ENCODE measurements at regions not wholly inside any gene's neighbourhood (a gene's known extent, or its start where the extent isn't known, plus 50 kb on each side); places are given as distances from the start of the nearest gene placed in this dataset.

- H3K36me3 Mint-ChIP-seq (ENCODE audit: low read depth), result no peaks in the 10 kb centered on the region
- no peak for DNase-seq
- ATAC-seq, result no peak
- intact Hi-C loops (cut with micrococcal nuclease), result no loop called here
- H3K4me1 Mint-ChIP-seq (ENCODE audit: low read depth), result no peaks in the 10 kb centered on the region
- POLR2A ChIA-PET, result no interaction called here
- no peaks in the 10 kb centered on the region for H3K9me3 Mint-ChIP-seq
- TF ChIP-seq, protein P1, sequence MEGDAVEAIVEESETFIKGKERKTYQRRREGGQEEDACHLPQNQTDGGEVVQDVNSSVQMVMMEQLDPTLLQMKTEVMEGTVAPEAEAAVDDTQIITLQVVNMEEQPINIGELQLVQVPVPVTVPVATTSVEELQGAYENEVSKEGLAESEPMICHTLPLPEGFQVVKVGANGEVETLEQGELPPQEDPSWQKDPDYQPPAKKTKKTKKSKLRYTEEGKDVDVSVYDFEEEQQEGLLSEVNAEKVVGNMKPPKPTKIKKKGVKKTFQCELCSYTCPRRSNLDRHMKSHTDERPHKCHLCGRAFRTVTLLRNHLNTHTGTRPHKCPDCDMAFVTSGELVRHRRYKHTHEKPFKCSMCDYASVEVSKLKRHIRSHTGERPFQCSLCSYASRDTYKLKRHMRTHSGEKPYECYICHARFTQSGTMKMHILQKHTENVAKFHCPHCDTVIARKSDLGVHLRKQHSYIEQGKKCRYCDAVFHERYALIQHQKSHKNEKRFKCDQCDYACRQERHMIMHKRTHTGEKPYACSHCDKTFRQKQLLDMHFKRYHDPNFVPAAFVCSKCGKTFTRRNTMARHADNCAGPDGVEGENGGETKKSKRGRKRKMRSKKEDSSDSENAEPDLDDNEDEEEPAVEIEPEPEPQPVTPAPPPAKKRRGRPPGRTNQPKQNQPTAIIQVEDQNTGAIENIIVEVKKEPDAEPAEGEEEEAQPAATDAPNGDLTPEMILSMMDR (IDR thresholded peaks at IDR 0.05), result no peak
- H3K27ac Mint-ChIP-seq, result no peak overlapping the region
- peaks cover 2% of the 10 kb centered on the region for H3K27me3 Mint-ChIP-seq
- CTCF ChIA-PET, result interaction anchor here (0.8 kb wide), 2 partner anchors 13 to 67 kb away, joined by 3 read pairs; no protein-coding TSS in a partner anchor
- H3K4me3 Mint-ChIP-seq, result no peak overlapping the region
Measured at GRCh38 chr9:6121707-6122106, 93.9 kb upstream of the IL33 start.

GRCh38 chr9:6114424-6114823 lies 99.0 kb upstream of the RANBP6 start:
- ChIA-PET POLR2A (interaction anchor here (0.5 kb wide), 1 partner anchor 83 kb away, joined by 3 read pairs; no protein-coding TSS in a partner anchor), CTCF (no interaction called here)
- no peaks in the 10 kb centered on the region for H3K27me3 Mint-ChIP-seq
- H3K4me3 Mint-ChIP-seq, result no peak overlapping the region
- no peak overlapping the region for H3K27ac Mint-ChIP-seq
- DNase-seq, result no peak
- ATAC-seq, result no peak
- TF ChIP-seq, protein P1 (IDR thresholded peaks at IDR 0.05), result no peak
- no peaks in the 10 kb centered on the region for H3K36me3 Mint-ChIP-seq (ENCODE audit: low read depth)
- H3K9me3 Mint-ChIP-seq, result no peaks in the 10 kb centered on the region
- intact Hi-C loops (cut with micrococcal nuclease), result no loop called here
- no peaks in the 10 kb centered on the region for H3K4me1 Mint-ChIP-seq (ENCODE audit: low read depth)

GRCh38 chr9:6113819-6114218 lies 98.4 kb upstream of the RANBP6 start:
- intact Hi-C loops (cut with micrococcal nuclease), result no loop called here
- Mint-ChIP-seq H3K4me3 (no peak overlapping the region), H3K27ac (no peak overlapping the region), H3K36me3 (ENCODE audit: low read depth) (no peaks in the 10 kb centered on the region), H3K27me3 (no peaks in the 10 kb centered on the region), H3K4me1 (ENCODE audit: low read depth) (no peaks in the 10 kb centered on the region), H3K9me3 (no peaks in the 10 kb centered on the region)
- POLR2A ChIA-PET, result no interaction called here
- ATAC-seq (no peak), DNase-seq (no peak)
- CTCF ChIA-PET, result no interaction called here
- TF ChIP-seq, protein P1 (IDR thresholded peaks at IDR 0.05), result no peak

GRCh38 chr9:6113312-6113711 lies 97.9 kb upstream of the RANBP6 start:
- DNase-seq (no peak), ATAC-seq (no peak)
- Mint-ChIP-seq H3K4me1 (ENCODE audit: low read depth) (no peaks in the 10 kb centered on the region), H3K9me3 (no peaks in the 10 kb centered on the region), H3K27ac (no peak overlapping the region), H3K36me3 (ENCODE audit: low read depth) (no peaks in the 10 kb centered on the region), H3K4me3 (no peak overlapping the region), H3K27me3 (no peaks in the 10 kb centered on the region)
- intact Hi-C loops (cut with micrococcal nuclease), result no loop called here
- ChIA-PET CTCF (no interaction called here), POLR2A (no interaction called here)
- TF ChIP-seq, protein P1 (IDR thresholded peaks at IDR 0.05), result no peak

- H3K4me3 Mint-ChIP-seq, result no peak overlapping the region
- no peak overlapping the region for H3K27ac Mint-ChIP-seq
- no peaks in the 10 kb centered on the region for H3K27me3 Mint-ChIP-seq
- intact Hi-C loops (cut with micrococcal nuclease), result no loop called here
- no peaks in the 10 kb centered on the region for H3K36me3 Mint-ChIP-seq (ENCODE audit: low read depth)
- TF ChIP-seq, protein P1 (IDR thresholded peaks at IDR 0.05), result no peak
- no peak for ATAC-seq
- DNase-seq, result no peak
- no peaks in the 10 kb centered on the region for H3K9me3 Mint-ChIP-seq
- ChIA-PET POLR2A (no interaction called here), CTCF (interaction anchor here (1.3 to 1.4 kb wide), 2 partner anchors 8 to 162 kb away, joined by 3 read pairs; no protein-coding TSS in a partner anchor)
- H3K4me1 Mint-ChIP-seq (ENCODE audit: low read depth), result peaks cover 7% of the 10 kb centered on the region
Measured at GRCh38 chr9:6109986-6110385, 94.6 kb upstream of the RANBP6 start.
